Fibroblast of villous mesenchyme (primary cell): ENCODE measurements at regions not wholly inside any gene's neighbourhood (a gene's known extent, or its start where the extent isn't known, plus 50 kb on each side); places are given as distances from the start of the nearest gene placed in this dataset.
"Not testable (repeated sequence)": the region's sequence is repeated elsewhere in the genome, so short reads cannot be mapped to it uniquely, and the experiment has no call there.

Source experiments
- DNase-seq: peaks from one replicate; pipeline ENCODE4 v3.0.0-alpha.2; 2010; ENCODE audit warnings: low read depth
- H3K4me3 ChIP-seq: 2 replicates; pipeline ENCODE4 v1.5.1; 2011; ENCODE audit warnings: low read depth, mild to moderate bottlenecking, low read length
- TF ChIP-seq, protein P1 (sequence below): IDR thresholded peaks from 2 replicates; pipeline ENCODE4 v1.5.1; 2012; ENCODE audit warnings: low read depth, mild to moderate bottlenecking, low read length; ENCODE audit not compliant: insufficient read depth

DNA sequence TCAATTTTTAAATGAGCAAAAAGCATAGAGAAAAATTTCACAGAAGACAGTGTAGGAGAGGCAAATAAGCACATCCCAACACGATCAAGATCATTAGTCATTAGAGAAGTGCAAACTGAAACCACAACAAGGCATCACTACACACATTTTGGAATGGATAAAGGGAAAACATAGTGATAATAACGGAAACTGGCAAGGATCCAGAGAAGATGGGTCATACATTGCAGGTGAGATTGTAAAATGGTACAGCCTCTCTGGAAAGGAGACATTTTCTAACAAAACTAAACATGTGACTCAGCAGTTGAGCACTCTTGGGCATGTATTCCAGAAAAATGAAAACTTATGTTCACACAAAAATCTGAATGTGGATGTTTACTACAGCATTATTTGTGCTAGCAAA lies 98.3 kb upstream of the TMEM17 start:
- H3K4me3 ChIP-seq, result no peak overlapping the region
- TF ChIP-seq, protein P1, sequence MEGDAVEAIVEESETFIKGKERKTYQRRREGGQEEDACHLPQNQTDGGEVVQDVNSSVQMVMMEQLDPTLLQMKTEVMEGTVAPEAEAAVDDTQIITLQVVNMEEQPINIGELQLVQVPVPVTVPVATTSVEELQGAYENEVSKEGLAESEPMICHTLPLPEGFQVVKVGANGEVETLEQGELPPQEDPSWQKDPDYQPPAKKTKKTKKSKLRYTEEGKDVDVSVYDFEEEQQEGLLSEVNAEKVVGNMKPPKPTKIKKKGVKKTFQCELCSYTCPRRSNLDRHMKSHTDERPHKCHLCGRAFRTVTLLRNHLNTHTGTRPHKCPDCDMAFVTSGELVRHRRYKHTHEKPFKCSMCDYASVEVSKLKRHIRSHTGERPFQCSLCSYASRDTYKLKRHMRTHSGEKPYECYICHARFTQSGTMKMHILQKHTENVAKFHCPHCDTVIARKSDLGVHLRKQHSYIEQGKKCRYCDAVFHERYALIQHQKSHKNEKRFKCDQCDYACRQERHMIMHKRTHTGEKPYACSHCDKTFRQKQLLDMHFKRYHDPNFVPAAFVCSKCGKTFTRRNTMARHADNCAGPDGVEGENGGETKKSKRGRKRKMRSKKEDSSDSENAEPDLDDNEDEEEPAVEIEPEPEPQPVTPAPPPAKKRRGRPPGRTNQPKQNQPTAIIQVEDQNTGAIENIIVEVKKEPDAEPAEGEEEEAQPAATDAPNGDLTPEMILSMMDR, result no peak
- DNase-seq, result peak; percentile 23

DNA sequence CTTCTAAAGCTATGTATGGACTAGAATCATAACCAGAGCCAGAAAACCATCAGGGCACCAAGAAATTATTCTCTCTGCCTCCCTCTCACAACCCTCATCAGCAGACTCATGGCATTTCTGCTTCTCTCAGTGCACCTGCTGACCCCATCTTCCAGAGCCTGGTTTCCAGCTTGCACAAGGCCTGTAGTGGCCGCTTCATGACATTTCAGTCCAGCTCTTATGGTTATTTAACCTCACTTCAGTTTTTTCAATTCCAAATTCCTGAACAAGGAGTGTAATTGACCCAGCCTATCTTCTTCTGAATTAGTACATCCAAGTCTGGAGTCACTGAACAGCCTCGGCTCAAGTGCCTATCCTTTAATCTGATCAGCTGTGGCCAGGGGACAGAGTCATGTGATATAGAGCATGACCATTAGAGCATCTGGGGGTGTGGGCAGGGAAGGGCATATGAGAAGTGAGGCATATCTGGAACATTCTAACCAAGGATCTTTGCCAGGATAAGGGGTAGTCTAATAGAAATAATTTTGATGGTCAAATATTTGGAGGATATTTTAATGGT lies 97.2 kb upstream of the TMEM17 start:
- TF ChIP-seq, protein P1, result no peak
- no peak for DNase-seq
- no peak overlapping the region for H3K4me3 ChIP-seq

DNA sequence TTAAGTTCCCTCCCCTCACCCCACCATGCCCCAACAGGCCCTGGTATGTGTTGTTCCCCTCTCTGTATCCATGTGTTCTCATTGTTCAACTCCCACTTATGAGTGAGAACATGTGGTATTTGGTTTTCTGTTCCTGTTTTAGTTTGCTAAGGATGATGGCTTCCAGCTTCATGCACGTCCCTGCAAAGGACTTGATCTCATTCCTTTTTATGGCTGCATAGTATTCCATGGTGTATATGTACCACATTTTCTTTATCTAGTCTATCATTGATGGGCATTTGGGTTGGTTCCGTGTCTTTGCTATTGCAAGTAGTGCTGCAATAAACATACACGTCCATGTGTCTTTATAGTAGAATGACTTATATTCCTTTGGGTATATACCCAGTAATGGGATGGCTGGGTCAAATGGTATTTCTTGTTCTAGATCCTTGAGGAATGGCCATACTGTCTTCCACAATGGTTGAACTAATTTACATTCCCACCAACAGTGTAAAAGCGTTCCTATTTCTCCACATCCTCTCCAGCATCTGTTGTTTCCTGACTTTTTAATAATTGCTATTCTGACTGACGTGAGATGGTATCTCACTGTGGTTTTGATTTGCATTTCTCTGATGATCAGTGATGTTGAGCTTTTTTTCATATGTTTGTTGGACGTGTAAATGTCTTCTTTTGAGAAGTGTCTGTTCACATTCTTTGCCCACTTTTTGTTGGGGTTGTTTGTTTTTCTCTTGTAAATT lies 93.8 kb upstream of the TMEM17 start:
- not testable (repeated sequence) for H3K4me3 ChIP-seq, DNase-seq

DNA sequence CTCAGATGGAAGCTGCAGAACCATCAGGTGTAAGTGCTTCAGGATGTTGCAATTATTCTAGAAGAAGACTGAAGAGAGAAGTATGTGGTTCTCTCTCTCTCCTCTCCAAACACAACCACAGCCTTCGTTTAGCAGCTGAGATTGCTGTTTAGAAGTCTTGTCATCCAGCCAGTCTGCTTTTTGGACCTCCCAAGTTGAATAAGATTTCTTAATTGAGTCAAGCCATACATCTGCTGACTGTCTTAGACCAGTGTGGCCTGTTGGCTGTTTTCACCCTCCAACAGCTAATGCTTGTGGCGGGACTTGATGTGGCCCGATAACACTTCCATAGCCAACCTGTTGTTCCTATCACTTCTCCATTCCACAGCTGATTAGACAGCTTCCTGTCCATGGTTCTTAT lies 91.3 kb upstream of the TMEM17 start:
- TF ChIP-seq, protein P1, result no peak
- H3K4me3 ChIP-seq, result no peak overlapping the region
- peak; percentile 50 for DNase-seq

GRCh38 chr2:62596061-62596921 lies 90.3 kb upstream of the TMEM17 start:
- DNase-seq, result peak; percentile 54
- H3K4me3 ChIP-seq, result no peak overlapping the region
- TF ChIP-seq, protein P1, result no peak

GRCh38 chr2:62595474-62595873 lies 89.5 kb upstream of the TMEM17 start:
- no peak for DNase-seq
- TF ChIP-seq, protein P1, result no peak
- no peak overlapping the region for H3K4me3 ChIP-seq

DNA sequence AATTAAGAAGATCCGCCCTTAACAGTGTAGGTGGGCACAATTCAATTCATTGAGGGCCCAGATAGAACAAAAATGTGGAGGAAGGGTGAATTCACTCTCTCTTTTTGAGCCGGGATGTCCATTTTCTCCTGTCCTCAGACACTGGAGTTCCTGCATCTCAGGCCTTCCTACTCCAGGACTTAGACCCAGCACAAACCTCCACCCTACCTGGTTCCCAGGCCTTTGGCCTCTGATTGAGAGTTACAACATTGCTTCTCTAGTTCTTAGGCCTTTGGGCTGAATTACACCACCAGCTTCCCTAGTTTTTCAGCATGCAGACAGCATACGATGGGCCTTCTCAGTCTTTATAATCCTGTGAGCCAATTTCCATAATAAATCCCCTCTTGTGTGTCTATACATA lies 87.8 kb upstream of the TMEM17 start:
- TF ChIP-seq, protein P1, result no peak
- no peak for DNase-seq

More for the DNA sequence above, 87.8 kb upstream of the TMEM17 start:
- no peak overlapping the region for H3K4me3 ChIP-seq
